Left colon (tissue), 2 donors: ENCODE measurements at regions not wholly inside any gene's neighbourhood (a gene's known extent, or its start where the extent isn't known, plus 50 kb on each side); places are given as distances from the start of the nearest gene placed in this dataset.

Experiments used
- ATAC-seq: fragments of 200-7000 bp; cut with Tn5 transposase; one replicate; pipeline ENCODE4 v1.9.1; 2020; ENCODE audit warnings: mild to moderate bottlenecking, moderate library complexity
- DNase-seq, 2 donors: peaks; one replicate each; pipeline ENCODE4 v3.0.0-alpha.2; 2020
- intact Hi-C, 2 donors: fragments of 100-400 bp; cut with DNase I in 1 of 2; cut with micrococcal nuclease in 1 of 2; formaldehyde crosslinking; loops; one replicate each; pipeline versions ENCODE4 v1.11.2 to v1.14.0; 2022; cut with DNase I, micrococcal nuclease
- microRNA-seq, 2 donors: library from miRNA; unstranded; fragments of <30 nt; microRNA quantifications; one replicate each; pipeline versions ENCODE4 v1.1.0 to v1.2.0, GENCODE V29; 2020
- donor health status: DM: no; HTN: no; CAD: no.
- donor health status: DM: yes; HTN: yes; CAD: no.

DNA sequence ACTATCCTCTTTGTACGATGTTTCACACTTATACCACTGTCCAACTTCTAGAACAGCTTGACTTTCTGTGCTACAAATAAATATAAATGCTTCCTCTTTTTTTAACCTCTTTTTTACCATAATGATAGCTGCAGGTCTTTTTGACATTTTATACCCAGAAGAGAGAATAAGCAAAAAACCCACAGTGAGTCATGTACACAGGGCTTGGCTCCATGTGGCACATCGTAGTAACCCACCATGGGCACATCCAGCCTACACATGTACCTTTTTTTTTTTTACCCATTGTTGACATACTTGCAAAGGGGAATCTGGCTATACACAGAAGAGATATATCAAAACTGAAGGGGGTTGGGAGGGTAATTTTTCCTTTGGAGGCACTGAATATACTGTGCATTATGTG lies 59.5 kb upstream of the RSPO3 start:
- DNase-seq (no peak), ATAC-seq (no peak)
- intact Hi-C loops, result no loop called here

Small RNA genes lying in the stretch of these regions (microRNA-seq; reads per million reads assigned to microRNA genes)
- gene MIR588, result 0 to 1.6 reads per million in 2 donors
